22Rv1 (cell line): ENCODE measurements at regions not wholly inside any gene's neighbourhood (a gene's known extent, or its start where the extent isn't known, plus 50 kb on each side); places are given as distances from the start of the nearest gene placed in this dataset.

Experiments used
- H3K27ac ChIP-seq: fragments of 450-650 bp; 2 replicates; pipeline ENCODE4 v1.5.1; 2017
- ZFX ChIP-seq: fragments of 450-650 bp; IDR thresholded peaks from 2 replicates; pipeline ENCODE4 v1.6.1; 2017; ENCODE audit warnings: antibody characterized with exemption, borderline replicate concordance
- TF ChIP-seq, protein P1 (sequence below): fragments of 450-650 bp; IDR thresholded peaks from 2 replicates; pipeline ENCODE4 v1.5.1; 2017; ENCODE audit warnings: mild to moderate bottlenecking

DNA sequence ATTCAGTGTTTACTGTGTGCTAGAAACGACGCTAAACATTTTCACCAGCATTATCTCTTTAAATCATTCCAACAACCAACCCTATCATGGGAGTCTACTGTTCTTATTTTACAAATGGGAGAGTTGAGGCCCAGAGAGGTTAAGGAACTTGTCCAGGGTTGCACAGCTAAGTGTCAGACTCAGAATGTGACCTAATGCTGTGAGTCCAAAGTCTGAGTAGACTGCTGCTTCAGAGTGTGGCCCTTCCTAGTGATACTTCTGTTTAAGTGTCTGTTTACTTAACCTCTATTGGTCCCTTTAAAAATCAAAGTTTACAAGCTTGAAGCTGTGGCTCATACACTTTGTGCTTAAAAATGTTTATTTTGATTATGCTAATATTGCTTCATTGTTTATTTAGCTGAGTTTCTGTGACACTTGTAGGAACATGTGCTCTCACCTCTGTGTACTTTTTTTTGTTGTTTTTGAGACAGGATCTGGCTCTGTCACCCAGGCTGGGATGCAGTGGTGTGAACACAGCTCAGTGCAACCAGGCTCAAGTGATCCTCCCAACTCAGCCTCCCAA lies 84.4 kb upstream of the SYPL1 start:
- TF ChIP-seq, protein P1, sequence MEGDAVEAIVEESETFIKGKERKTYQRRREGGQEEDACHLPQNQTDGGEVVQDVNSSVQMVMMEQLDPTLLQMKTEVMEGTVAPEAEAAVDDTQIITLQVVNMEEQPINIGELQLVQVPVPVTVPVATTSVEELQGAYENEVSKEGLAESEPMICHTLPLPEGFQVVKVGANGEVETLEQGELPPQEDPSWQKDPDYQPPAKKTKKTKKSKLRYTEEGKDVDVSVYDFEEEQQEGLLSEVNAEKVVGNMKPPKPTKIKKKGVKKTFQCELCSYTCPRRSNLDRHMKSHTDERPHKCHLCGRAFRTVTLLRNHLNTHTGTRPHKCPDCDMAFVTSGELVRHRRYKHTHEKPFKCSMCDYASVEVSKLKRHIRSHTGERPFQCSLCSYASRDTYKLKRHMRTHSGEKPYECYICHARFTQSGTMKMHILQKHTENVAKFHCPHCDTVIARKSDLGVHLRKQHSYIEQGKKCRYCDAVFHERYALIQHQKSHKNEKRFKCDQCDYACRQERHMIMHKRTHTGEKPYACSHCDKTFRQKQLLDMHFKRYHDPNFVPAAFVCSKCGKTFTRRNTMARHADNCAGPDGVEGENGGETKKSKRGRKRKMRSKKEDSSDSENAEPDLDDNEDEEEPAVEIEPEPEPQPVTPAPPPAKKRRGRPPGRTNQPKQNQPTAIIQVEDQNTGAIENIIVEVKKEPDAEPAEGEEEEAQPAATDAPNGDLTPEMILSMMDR: no peak
- no peak for TF ChIP-seq ZFX
- H3K27ac ChIP-seq: no peak overlapping the region

- no peak overlapping the region for H3K27ac ChIP-seq
- TF ChIP-seq ZFX: no peak
- TF ChIP-seq, protein P1: no peak
Measured at GRCh38 chr7:106193661-106194060, 81.5 kb upstream of the SYPL1 start.

GRCh38 chr7:106190589-106191330 lies 78.6 kb upstream of the SYPL1 start:
- no peak overlapping the region for H3K27ac ChIP-seq
- TF ChIP-seq, protein P1: no peak
- no peak for TF ChIP-seq ZFX

DNA sequence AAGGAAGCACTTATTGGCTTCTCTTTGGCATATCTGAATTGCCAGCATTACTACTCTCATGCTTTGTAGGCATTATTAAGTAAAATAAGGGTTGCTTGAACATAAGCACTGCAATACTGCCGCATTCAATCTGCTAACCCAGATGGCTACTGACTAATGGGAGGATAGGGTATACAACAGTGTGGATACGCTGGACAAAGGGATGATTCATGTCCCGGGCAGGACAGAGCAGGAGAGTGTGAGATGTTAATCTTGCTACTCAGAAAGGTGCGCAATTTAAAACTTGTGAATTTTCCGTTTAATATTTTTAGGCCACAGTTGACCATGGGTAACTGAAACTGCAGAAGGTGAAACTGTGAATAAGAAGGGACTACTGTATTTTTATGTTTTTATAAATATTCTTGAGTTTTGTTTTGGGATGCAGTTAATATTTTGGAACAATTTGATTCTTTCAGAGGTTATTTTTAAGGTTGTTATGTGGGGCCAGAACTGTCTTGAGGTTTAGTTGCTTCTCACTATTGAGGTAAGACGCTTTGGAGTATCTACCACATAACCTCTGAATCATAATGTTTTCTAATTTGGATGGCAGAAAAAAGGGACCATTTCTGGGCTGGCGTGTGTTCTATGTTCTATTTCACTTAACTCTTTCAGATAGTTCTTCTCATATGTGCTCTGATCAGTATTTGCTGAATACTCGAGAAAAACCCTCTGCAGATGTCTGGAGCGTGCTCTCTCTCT lies 75.7 kb upstream of the SYPL1 start:
- H3K27ac ChIP-seq: no peak overlapping the region
- TF ChIP-seq ZFX: no peak
- TF ChIP-seq, protein P1: no peak

DNA sequence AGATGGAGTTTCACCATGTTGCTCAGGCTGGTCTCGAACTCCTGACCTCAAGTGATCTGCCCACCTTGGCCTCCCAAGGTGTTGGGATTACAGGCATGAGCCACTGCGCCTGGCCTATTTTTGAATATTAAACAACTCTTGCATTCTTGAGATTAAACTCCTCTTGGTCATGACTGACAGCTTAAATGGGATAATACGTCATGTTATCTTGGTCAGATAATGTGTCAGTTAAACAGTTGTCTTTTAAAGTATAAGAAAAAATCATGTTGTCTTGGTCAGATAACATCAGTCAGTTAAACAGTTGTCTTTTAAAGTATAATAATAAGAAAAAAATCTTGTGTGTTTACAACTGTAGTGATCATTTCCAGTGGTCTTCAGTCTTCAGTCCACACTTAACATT lies 73.6 kb upstream of the SYPL1 start:
- TF ChIP-seq, protein P1: no peak
- no peak for TF ChIP-seq ZFX
- no peak overlapping the region for H3K27ac ChIP-seq

- H3K27ac ChIP-seq: no peak overlapping the region
- TF ChIP-seq, protein P1: no peak
- TF ChIP-seq ZFX: no peak
Measured at GRCh38 chr7:106183952-106184351, 71.8 kb upstream of the SYPL1 start.

DNA sequence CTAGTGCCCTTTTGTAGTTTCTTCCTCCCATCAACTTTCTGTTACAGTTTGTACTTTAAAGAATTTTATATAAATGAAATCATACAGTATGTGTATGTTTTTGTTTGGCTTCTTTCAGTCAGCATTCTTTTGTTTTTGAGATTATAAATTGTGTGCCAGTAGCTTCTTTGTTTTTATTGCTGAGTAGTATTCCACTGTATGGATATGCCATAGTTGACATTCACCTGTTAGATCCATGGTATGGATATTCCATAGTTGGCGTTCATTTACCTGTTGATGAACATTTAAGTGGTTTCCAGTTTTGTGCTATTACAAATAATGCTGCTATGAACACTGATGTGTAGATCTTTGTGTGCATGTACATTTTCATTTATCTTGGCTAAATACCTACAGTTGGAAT lies 70.8 kb upstream of the SYPL1 start:
- H3K27ac ChIP-seq: no peak overlapping the region
- TF ChIP-seq, protein P1: no peak
- TF ChIP-seq ZFX: no peak
